ENCODE measurements at regions not wholly inside any gene's neighbourhood (a gene's known extent, or its start where the extent isn't known, plus 50 kb on each side); places are given as distances from the start of the nearest gene placed in this dataset.
"Not testable (repeated sequence)": the region's sequence is repeated elsewhere in the genome, so short reads cannot be mapped to it uniquely, and the experiment has no call there.

DNA sequence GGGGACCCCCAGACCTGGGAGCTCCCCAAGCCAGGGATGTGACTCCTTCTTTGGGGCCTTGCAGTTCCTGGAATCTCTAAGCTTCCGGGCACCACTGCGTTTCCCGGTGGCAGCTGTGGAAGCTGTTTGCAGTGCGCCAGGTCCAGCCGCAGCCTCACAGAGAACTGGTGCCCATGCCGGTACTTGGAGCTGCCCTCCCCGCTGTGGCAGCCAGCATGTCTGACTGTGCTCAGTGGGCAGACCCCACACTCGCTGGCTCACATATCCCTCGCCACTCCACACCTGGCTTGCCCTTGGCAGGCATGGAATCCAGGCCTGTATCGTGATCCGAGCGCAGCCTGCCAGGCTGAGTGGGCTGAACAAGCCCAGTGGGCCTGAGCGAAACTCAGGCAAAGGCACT lies 753.2 kb upstream of the PCDH20 start:
- no peak overlapping the region for H3K27ac ChIP-seq (ENCODE audit: low read length)
- H3K4me1 ChIP-seq (ENCODE audit: control insufficient read depth, insufficient read depth, low read length): no peaks in the 10 kb centered on the region
- WGBS (ENCODE audit: insufficient coverage, insufficient read length): no CpG with 5 or more reads among the region's 13 CpGs
- no peaks in the 10 kb centered on the region for H3K36me3 ChIP-seq (ENCODE audit: control insufficient read depth, insufficient read depth, low read length)
- no peak overlapping the region for H3K4me3 ChIP-seq (ENCODE audit: low read length)
- H3K9me3 ChIP-seq (ENCODE audit: control insufficient read depth, insufficient read depth, low read length): no peaks in the 10 kb centered on the region
- no peak for DNase-seq (ENCODE audit: low read depth, low spot score)
- no peaks in the 10 kb centered on the region for H3K27me3 ChIP-seq (ENCODE audit: control insufficient read depth, insufficient read depth, low read length)

DNA sequence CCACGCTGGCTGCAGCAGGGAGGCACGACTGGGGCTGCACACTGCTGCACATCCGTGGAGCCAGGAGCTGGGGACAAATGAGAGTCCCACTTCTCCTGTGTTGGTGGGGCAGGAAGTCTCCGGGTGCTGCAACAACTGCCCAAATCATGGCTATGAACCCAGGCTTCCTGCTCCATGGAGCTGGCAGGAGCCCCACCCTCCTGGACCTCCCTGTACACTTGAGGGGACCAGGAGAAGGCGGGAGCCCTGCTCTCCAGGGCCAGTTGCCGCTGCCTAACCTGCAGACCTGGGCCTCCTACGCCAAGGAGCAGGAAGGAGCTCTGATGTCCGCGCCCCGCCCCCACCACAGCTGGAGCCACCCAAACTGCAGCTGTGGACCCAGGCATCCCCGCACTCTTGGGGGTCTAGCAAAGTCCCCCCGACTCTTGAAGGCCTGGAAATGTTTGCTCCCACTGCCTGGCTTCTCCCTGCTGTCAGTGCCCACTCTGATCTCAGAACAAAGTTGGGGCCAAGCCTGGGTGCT lies 752.1 kb upstream of the PCDH20 start:
- Histone ChIP-seq H3K9me3 (ENCODE audit: control insufficient read depth, insufficient read depth, low read length) (no peaks in the 10 kb centered on the region), H3K27ac (ENCODE audit: low read length) (no peak overlapping the region), H3K36me3 (ENCODE audit: control insufficient read depth, insufficient read depth, low read length) (no peaks in the 10 kb centered on the region), H3K4me3 (ENCODE audit: low read length) (no peak overlapping the region), H3K27me3 (ENCODE audit: control insufficient read depth, insufficient read depth, low read length) (no peaks in the 10 kb centered on the region), H3K4me1 (ENCODE audit: control insufficient read depth, insufficient read depth, low read length) (no peaks in the 10 kb centered on the region)
- DNase-seq (ENCODE audit: low read depth, low spot score): no peak
- no CpG with 5 or more reads among the region's 12 CpGs for WGBS (ENCODE audit: insufficient coverage, insufficient read length)

DNA sequence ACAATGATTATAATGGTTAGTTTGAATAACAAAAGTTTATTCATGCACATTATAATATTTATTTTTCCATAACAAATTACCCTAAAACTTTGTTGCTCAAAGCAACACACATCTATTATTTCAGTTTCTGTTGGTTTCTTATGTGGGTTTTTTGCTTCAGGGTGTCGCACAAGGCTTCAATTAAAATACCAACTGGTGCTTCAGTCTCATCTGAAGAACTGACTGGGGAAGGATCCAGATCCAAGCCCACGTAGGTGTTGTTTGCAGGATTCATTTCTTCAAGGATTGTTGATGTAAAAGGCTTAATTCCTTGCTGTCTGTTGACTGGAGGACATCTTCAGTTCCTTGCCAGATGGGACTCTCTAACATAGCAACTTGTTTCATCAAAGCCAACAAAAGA lies 747.2 kb upstream of the PCDH20 start:
- Histone ChIP-seq H3K27me3 (ENCODE audit: control insufficient read depth, insufficient read depth, low read length) (no peaks in the 10 kb centered on the region), H3K9me3 (ENCODE audit: control insufficient read depth, insufficient read depth, low read length) (no peaks in the 10 kb centered on the region), H3K36me3 (ENCODE audit: control insufficient read depth, insufficient read depth, low read length) (no peaks in the 10 kb centered on the region)

DNA sequence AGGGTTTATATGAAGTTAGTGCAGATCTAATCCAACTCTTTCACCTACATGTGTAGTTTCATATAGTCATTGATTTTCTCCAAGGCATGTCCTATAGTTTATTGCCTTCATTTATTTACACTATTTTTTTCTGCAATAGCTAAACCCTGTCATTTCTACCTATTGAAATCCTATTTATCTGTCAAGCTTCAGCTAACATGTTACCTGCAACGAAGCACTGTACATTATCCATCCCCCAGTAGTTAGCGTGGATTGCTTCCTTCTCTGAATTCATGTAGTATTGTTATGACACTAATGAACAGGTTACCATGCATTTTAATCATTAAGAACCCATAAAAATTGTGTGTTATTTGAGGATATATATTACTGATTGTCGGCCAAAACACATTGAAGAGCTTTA lies 742.9 kb upstream of the PCDH20 start:
- WGBS (ENCODE audit: insufficient coverage, insufficient read length): no CpG with 5 or more reads among the region's 3 CpGs

More for the DNA sequence above, 747.2 kb upstream of the PCDH20 start:
- no peak overlapping the region for H3K27ac ChIP-seq (ENCODE audit: low read length)
- no CpG with 5 or more reads among the region's 2 CpGs for WGBS (ENCODE audit: insufficient coverage, insufficient read length)
- no peak for DNase-seq (ENCODE audit: low read depth, low spot score)
- H3K4me3 ChIP-seq (ENCODE audit: low read length): no peak overlapping the region
- no peaks in the 10 kb centered on the region for H3K4me1 ChIP-seq (ENCODE audit: control insufficient read depth, insufficient read depth, low read length)

DNA sequence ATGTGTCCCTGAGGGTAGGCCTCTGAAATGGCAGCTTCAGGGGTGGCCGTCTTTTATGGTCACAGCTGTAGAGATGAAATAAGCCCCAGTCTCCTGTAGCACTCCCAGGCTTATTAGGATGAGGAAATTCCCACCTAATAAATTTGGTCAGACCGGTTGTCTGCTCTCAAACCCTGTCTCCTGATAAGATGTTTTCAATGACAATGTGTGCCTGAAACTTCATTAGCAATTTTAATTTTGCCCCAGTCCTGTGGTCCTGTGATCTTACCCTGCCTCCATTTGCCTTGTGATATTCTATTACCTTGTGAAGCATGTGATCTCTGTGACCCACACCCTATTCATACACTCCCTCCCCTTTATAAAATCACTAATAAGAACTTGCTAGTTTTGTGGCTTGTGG lies 736.1 kb upstream of the PCDH20 start:
- H3K4me1 ChIP-seq (ENCODE audit: control insufficient read depth, insufficient read depth, low read length); DNase-seq (ENCODE audit: low read depth, low spot score); H3K4me3 ChIP-seq (ENCODE audit: low read length); H3K36me3 ChIP-seq (ENCODE audit: control insufficient read depth, insufficient read depth, low read length); H3K27ac ChIP-seq (ENCODE audit: low read length); H3K9me3 ChIP-seq (ENCODE audit: control insufficient read depth, insufficient read depth, low read length); H3K27me3 ChIP-seq (ENCODE audit: control insufficient read depth, insufficient read depth, low read length): not testable (repeated sequence)
- no CpG with 5 or more reads among the region's 2 CpGs for WGBS (ENCODE audit: insufficient coverage, insufficient read length)

More for the DNA sequence above, 742.9 kb upstream of the PCDH20 start:
- Histone ChIP-seq H3K9me3 (ENCODE audit: control insufficient read depth, insufficient read depth, low read length) (no peaks in the 10 kb centered on the region), H3K36me3 (ENCODE audit: control insufficient read depth, insufficient read depth, low read length) (no peaks in the 10 kb centered on the region), H3K27me3 (ENCODE audit: control insufficient read depth, insufficient read depth, low read length) (no peaks in the 10 kb centered on the region), H3K4me3 (ENCODE audit: low read length) (no peak overlapping the region), H3K27ac (ENCODE audit: low read length) (no peak overlapping the region), H3K4me1 (ENCODE audit: control insufficient read depth, insufficient read depth, low read length) (no peaks in the 10 kb centered on the region)
- DNase-seq (ENCODE audit: low read depth, low spot score): no peak

DNA sequence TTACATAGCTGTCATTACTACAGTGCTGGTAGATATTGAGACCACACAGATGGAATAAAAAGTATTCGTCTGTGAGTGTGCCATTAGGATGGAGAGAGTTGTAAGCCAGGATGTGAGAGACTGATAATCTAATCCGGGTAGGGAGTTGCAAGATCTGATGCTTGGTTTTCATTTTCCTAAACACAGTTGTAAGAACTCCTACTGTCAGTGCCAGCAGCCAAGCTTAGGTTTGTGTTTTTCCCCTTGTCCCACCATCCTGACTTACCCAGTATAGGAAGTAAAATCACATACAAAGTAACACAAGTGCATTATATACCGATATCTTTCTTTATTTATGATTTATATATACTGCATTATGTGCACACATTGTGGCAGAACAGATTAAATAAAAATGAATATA lies 726.4 kb upstream of the PCDH20 start:
- no peaks in the 10 kb centered on the region for H3K4me1 ChIP-seq (ENCODE audit: control insufficient read depth, insufficient read depth, low read length)
- no peaks in the 10 kb centered on the region; the same call in 1 of the 2 replicates for H3K9me3 ChIP-seq (ENCODE audit: control insufficient read depth, insufficient read depth, low read length)
- no peak overlapping the region for H3K4me3 ChIP-seq (ENCODE audit: low read length)
- no peak overlapping the region for H3K27ac ChIP-seq (ENCODE audit: low read length)
- H3K36me3 ChIP-seq (ENCODE audit: control insufficient read depth, insufficient read depth, low read length): no peaks in the 10 kb centered on the region
- WGBS (ENCODE audit: insufficient coverage, insufficient read length): no CpG with 5 or more reads among the region's 3 CpGs
- DNase-seq (ENCODE audit: low read depth, low spot score): no peak
- H3K27me3 ChIP-seq (ENCODE audit: control insufficient read depth, insufficient read depth, low read length): no peaks in the 10 kb centered on the region

DNA sequence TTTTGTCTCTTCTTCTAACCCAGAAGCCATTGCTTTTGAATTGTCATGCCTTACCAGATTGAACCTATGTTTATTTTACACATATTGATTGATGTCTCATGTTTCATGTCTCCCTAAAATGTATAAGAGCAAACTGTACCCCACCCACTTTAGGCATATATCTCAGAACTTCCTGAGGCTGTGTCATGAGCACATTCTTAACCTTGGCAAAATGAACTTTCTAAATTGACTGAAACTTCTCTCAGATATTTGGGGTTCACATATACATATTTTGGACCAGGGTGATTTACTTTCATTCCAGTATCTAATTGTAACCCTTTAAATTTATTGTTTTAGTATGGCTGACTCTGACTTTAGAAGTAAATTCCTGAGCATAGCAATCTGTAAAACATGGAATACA lies 723.9 kb upstream of the PCDH20 start:
- Histone ChIP-seq H3K36me3 (ENCODE audit: control insufficient read depth, insufficient read depth, low read length) (no peaks in the 10 kb centered on the region), H3K27ac (ENCODE audit: low read length) (no peak overlapping the region), H3K27me3 (ENCODE audit: control insufficient read depth, insufficient read depth, low read length) (no peaks in the 10 kb centered on the region), H3K4me3 (ENCODE audit: low read length) (no peak overlapping the region), H3K4me1 (ENCODE audit: control insufficient read depth, insufficient read depth, low read length) (no peaks in the 10 kb centered on the region), H3K9me3 (ENCODE audit: control insufficient read depth, insufficient read depth, low read length) (no peaks in the 10 kb centered on the region; the same call in 1 of the 2 replicates)
- no peak for DNase-seq (ENCODE audit: low read depth, low spot score)

DNA sequence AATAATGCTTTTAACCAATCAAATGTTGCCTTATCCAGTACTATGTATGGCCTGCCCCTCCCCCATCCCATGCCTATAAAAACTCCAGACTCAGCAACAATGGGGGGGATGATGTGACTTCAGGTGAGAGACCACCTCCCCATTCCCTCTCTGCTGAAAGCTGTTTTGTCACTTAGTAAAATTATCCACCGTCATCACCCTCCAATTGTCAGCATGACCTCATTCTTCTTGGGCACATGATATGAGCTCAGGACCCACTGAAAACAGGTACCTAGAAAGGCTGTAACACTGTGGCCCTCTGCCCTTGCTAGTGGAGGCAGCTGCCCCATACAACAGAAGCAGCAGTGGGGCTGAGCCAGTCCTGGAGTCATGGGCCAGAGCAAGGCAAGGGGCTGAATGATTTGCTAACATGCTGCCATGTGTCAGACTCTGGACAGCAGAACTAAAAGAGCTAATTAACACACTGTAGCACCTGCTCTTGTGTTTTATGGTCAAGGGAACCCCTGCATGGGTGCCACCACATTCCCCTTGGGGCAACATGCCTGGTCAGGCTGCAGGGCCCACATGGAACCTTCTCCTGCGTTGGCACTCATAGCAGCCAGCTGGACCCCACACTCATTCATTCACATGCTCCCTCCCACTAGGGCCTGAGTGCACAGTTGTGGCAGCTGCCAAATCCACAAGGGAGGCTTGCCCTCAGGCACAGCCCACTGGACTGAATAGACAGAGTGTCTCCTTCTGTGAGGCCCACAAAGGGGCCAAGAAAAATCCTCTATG lies 722.2 kb upstream of the PCDH20 start:
- Histone ChIP-seq H3K27ac (ENCODE audit: low read length) (no peak overlapping the region), H3K9me3 (ENCODE audit: control insufficient read depth, insufficient read depth, low read length) (no peaks in the 10 kb centered on the region; the same call in 1 of the 2 replicates), H3K36me3 (ENCODE audit: control insufficient read depth, insufficient read depth, low read length) (no peaks in the 10 kb centered on the region), H3K4me3 (ENCODE audit: low read length) (no peak overlapping the region), H3K27me3 (ENCODE audit: control insufficient read depth, insufficient read depth, low read length) (no peaks in the 10 kb centered on the region), H3K4me1 (ENCODE audit: control insufficient read depth, insufficient read depth, low read length) (no peaks in the 10 kb centered on the region)
- no CpG with 5 or more reads among the region's 2 CpGs for WGBS (ENCODE audit: insufficient coverage, insufficient read length)
- DNase-seq (ENCODE audit: low read depth, low spot score): no peak

DNA sequence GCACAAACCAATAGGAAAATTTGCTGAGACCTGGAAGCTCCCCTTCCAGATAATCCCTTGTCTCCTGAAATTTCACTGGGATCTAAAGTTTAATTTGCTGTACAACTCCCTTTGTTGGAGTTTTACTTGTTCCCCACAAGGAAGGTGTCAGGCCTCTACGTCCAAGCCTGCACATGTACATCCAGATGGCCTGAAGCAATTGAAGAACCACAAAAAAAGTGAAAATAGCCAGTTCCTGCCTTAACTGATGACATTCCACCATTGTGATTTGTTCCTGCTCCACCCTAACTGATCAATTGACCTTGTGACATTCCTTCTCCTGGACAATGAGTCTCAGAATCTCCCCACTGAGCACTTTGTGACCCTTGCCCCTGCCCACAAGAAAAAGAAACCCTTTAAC lies 716.0 kb upstream of the PCDH20 start:
- Histone ChIP-seq H3K4me1 (ENCODE audit: control insufficient read depth, insufficient read depth, low read length) (no peaks in the 10 kb centered on the region), H3K27ac (ENCODE audit: low read length) (no peak overlapping the region), H3K36me3 (ENCODE audit: control insufficient read depth, insufficient read depth, low read length) (no peaks in the 10 kb centered on the region), H3K9me3 (ENCODE audit: control insufficient read depth, insufficient read depth, low read length) (no peaks in the 10 kb centered on the region), H3K4me3 (ENCODE audit: low read length) (no peak overlapping the region), H3K27me3 (ENCODE audit: control insufficient read depth, insufficient read depth, low read length) (no peaks in the 10 kb centered on the region)
- no peak for DNase-seq (ENCODE audit: low read depth, low spot score)
- no CpG with 5 or more reads among the region's 1 CpG for whole genome bisulfite sequencing (ENCODE audit: insufficient coverage, insufficient read length)

DNA sequence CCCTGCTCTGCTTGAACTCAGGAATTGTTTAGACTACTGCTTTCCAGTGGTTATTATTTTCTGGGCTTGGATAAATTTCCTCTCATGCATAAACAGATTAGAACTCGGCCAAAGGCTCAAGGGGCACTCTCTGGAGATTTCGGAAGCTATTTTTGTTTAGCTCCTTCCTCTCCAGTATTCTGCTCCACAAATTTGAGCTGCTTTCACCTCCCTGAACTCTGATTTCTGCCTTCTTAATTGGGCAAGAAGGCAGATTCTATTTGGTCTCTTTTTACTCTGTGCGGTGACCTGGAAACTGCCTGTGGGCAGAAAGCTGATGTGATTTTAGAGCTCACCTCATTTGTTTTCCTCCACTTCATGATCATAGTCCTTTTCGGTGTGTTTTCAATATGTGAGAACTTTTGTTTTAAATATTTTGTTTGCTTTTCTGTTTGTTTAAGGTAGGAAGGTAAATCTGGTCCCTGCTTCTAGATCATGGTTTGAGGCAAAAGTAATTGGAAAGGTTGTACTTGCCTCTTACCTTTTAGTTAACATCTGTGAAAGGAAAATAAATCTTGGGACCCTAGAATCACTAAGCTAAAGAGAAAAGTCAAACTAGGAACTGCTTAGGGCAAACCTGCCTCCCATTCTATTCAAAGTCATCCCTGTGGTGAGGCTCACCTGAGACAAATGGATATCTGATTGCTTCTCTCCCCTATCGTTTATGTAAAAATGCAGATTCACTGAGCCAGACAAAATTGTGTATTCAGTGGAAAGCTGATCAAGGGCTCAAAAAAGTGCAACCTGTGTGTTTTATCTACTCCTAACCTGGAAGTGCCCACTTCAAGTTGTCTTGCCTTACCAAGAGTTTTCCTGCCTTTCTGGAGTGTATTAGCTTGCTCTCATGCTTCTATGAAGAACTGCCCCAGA lies 714.7 kb upstream of the PCDH20 start:
- H3K4me3 ChIP-seq (ENCODE audit: low read length): no peak overlapping the region
- H3K27ac ChIP-seq (ENCODE audit: low read length): no peak overlapping the region
- H3K36me3 ChIP-seq (ENCODE audit: control insufficient read depth, insufficient read depth, low read length): no peaks in the 10 kb centered on the region
- H3K9me3 ChIP-seq (ENCODE audit: control insufficient read depth, insufficient read depth, low read length): no peaks in the 10 kb centered on the region
- no peaks in the 10 kb centered on the region for H3K27me3 ChIP-seq (ENCODE audit: control insufficient read depth, insufficient read depth, low read length)
- DNase-seq (ENCODE audit: low read depth, low spot score): no peak
- no CpG with 5 or more reads among the region's 5 CpGs for WGBS (ENCODE audit: insufficient coverage, insufficient read length)
- no peaks in the 10 kb centered on the region for H3K4me1 ChIP-seq (ENCODE audit: control insufficient read depth, insufficient read depth, low read length)

Measured in iPS DF 6.9 (cell line).